GM12878 (cell line): ENCODE measurements at regions not wholly inside any gene's neighbourhood (a gene's known extent, or its start where the extent isn't known, plus 50 kb on each side); places are given as distances from the start of the nearest gene placed in this dataset.

Experiments
- ATAC-seq: fragments of 200-7000 bp; cut with Tn5 transposase; 3 replicates; pipeline ENCODE4 v1.9.1; 2020; ENCODE audit warnings: mild to moderate bottlenecking, moderate library complexity
- BruUV-seq: library from RNA; stranded (reverse); fragments of 400-500 nt; replicated peaks from 2 replicates; lab custom pipeline; 2021; lab: Mats Ljungman, UMichigan
- CTCF ChIA-PET: fragments of 300-600 bp; sonication (Branson Sonifier 250); formaldehyde crosslinking; extraction: SDS; loops from one replicate; lab custom pipeline; 2021; ENCODE audit warnings: inconsistent platforms; lab: Yijun Ruan, JAX
- POLR2A ChIA-PET: fragments of 350-600 bp; formaldehyde crosslinking; extraction: SDS; loops from one replicate; lab custom pipeline; 2021; ENCODE audit warnings: inconsistent platforms; lab: Charles Lee
- RAD21 ChIA-PET: fragments of 300-600 bp; sonication (Branson Sonifier 250); formaldehyde crosslinking; loops from one replicate; lab custom pipeline; 2023; ENCODE audit warnings: antibody characterized with exemption; ENCODE audit not compliant: unreplicated experiment; lab: Charles Lee
- SMC1A ChIA-PET: fragments of 300-600 bp; sonication (Branson Sonifier 250); formaldehyde crosslinking; loops from one replicate; lab custom pipeline; 2023; ENCODE audit not compliant: unreplicated experiment, uncharacterized antibody; lab: Charles Lee
- DNase-seq: peaks from one replicate; pipeline ENCODE4 v3.0.0-alpha.2; 2011; ENCODE audit warnings: low read depth, low spot score
- FAIRE-seq: peaks from 3 replicates; lab custom pipeline; 2011; peaks lifted over from hg19 to GRCh38; lab: Jason Lieb, UNC
- H2AFZ ChIP-seq: 2 replicates; pipeline ENCODE4 v1.6.0; 2011; ENCODE audit warnings: low read depth, low read length, control low read depth; ENCODE audit not compliant: control insufficient read depth
- H3K27ac ChIP-seq: 2 replicates; pipeline ENCODE4 v1.5.1; 2011; ENCODE audit warnings: control low read depth; ENCODE audit not compliant: control insufficient read depth, insufficient read depth
- H3K27me3 ChIP-seq, 2 experiments: replicated peaks in 1 of 2; 2 replicates each; pipeline versions ENCODE4 v1.6.0 to v1.6.1; 2011; ENCODE audit warnings: low read length in 1 of 2; ENCODE audit not compliant: control insufficient read depth in 2 of 2, insufficient read depth in 2 of 2
- H3K36me3 ChIP-seq, 2 experiments: 2 replicates each; pipeline ENCODE4 v1.5.1; 2011; ENCODE audit warnings: low read length in 1 of 2; ENCODE audit not compliant: control insufficient read depth in 2 of 2, insufficient read depth in 2 of 2
- H3K4me1 ChIP-seq: 2 replicates; pipeline ENCODE4 v1.6.1; 2011; ENCODE audit warnings: mild to moderate bottlenecking, low read length, moderate library complexity, mixed read lengths; ENCODE audit not compliant: control insufficient read depth, insufficient read depth
- H3K4me2 ChIP-seq: 2 replicates; pipeline ENCODE4 v1.6.0; 2011; ENCODE audit warnings: control low read depth; ENCODE audit not compliant: control insufficient read depth, insufficient read depth
- H3K4me3 ChIP-seq: fragments of 200-600 bp; sonication (generic); 2 replicates; pipeline ENCODE4 v1.5.1; 2016
- H3K79me2 ChIP-seq: 2 replicates; pipeline ENCODE4 v1.6.0; 2011; ENCODE audit warnings: low read length; ENCODE audit not compliant: control insufficient read depth, insufficient read depth
- H3K9ac ChIP-seq: 2 replicates; pipeline ENCODE4 v1.8.0; 2011; ENCODE audit warnings: low read length, control low read depth, mixed read lengths; ENCODE audit not compliant: control insufficient read depth, insufficient read depth
- H3K9me3 ChIP-seq: replicated peaks from 3 replicates; pipeline ENCODE4 v1.5.1; 2011; ENCODE audit warnings: mild to moderate bottlenecking, low read length; ENCODE audit not compliant: control insufficient read depth, insufficient read depth
- H4K20me1 ChIP-seq: 2 replicates; pipeline ENCODE4 v1.6.0; 2011; ENCODE audit not compliant: control insufficient read depth, insufficient read depth
- ASH2L ChIP-seq: fragments of 300-600, 200-600 bp; sonication (generic); IDR thresholded peaks from 2 replicates; pipeline ENCODE4 v1.6.1; 2017; ENCODE audit warnings: low read depth, mild to moderate bottlenecking, borderline replicate concordance
- CBX5 ChIP-seq: sonication (generic); IDR thresholded peaks from 2 replicates; pipeline ENCODE4 v1.6.1; 2016; ENCODE audit warnings: low read depth, moderate library complexity, mild to moderate bottlenecking, inconsistent platforms
- CEBPB ChIP-seq, 2 experiments: fragments of 150-350 bp in 1 of 2; IDR thresholded peaks; 2 replicates each; pipeline ENCODE4 v1.6.1; 2012 to 2014; ENCODE audit warnings: low read depth in 2 of 2, low read length in 2 of 2, borderline replicate concordance in 1 of 2, inconsistent platforms in 1 of 2
- CHD1 ChIP-seq: IDR thresholded peaks from 2 replicates; pipeline ENCODE4 v1.6.1; 2012; ENCODE audit warnings: low read depth, low read length, improper control_type of control experiment
- CREB1 ChIP-seq: IDR thresholded peaks from 2 replicates; pipeline ENCODE4 v1.6.1; 2012; ENCODE audit warnings: low read depth, mild to moderate bottlenecking, inconsistent platforms
- EGR1 ChIP-seq, 2 experiments: IDR thresholded peaks; 1 replicate in 1 of 2; 2 replicates in 1 of 2; pipeline ENCODE4 v1.6.1; 2011 to 2012; ENCODE audit warnings: low read depth in 2 of 2, low read length in 2 of 2, borderline replicate concordance in 1 of 2, mild to moderate bottlenecking in 1 of 2, moderate library complexity in 1 of 2
- LARP7 ChIP-seq: fragments of 450-650 bp; IDR thresholded peaks from 2 replicates; pipeline ENCODE4 v1.6.1; 2017; ENCODE audit warnings: mild to moderate bottlenecking
- MTA2 ChIP-seq: fragments of 450-650 bp; IDR thresholded peaks from 2 replicates; pipeline ENCODE4 v1.6.1; 2016; ENCODE audit warnings: low read depth, mild to moderate bottlenecking, moderate library complexity
- MXI1 ChIP-seq: fragments of 150-350 bp; IDR thresholded peaks from 2 replicates; pipeline ENCODE4 v1.6.1; 2011; ENCODE audit warnings: low read depth, mild to moderate bottlenecking, inconsistent platforms, low read length, improper control_type of control experiment
- MYC ChIP-seq: IDR thresholded peaks from 2 replicates; pipeline ENCODE4 v1.6.1; 2011; ENCODE audit warnings: mild to moderate bottlenecking, low read length, moderate library complexity, inconsistent platforms; ENCODE audit not compliant: insufficient read depth, insufficient replicate concordance, insufficient read length, severe bottlenecking
- TCF3 ChIP-seq: IDR thresholded peaks from 2 replicates; pipeline ENCODE4 v1.6.1; 2012; ENCODE audit warnings: low read depth, mild to moderate bottlenecking, low read length, borderline replicate concordance; ENCODE audit not compliant: insufficient read depth
- WGBS: methylation state at CpG from one replicate; pipeline ENCODE4 v1.1.6; 2016; ENCODE audit warnings: low lambda C conversion rate; ENCODE audit not compliant: insufficient replicate concordance, insufficient coverage; ENCODE audit errors: missing lambda C conversion rate; 5-methylcytosine and 5-hydroxymethylcytosine counted together
- in situ Hi-C: fragments of 300-500 bp; cut with MboI; formaldehyde crosslinking; loops from 9 replicates; pipeline ENCODE4 v1.14.3; 2018; ENCODE audit warnings: mixed read lengths
- intact Hi-C: fragments of 100-400 bp; cut with micrococcal nuclease; formaldehyde crosslinking; loops from one replicate; pipeline ENCODE4 v1.14.2; 2022; ENCODE audit not compliant: unreplicated experiment
- TF ChIP-seq, protein P1 (sequence below): IDR thresholded peaks from 2 replicates; pipeline ENCODE4 v1.6.1; 2012; ENCODE audit warnings: low read depth, low read length, improper control_type of control experiment
- TF ChIP-seq, protein P2 (sequence below): fragments of 150-350 bp; IDR thresholded peaks from 2 replicates; pipeline ENCODE4 v1.6.1; 2014; ENCODE audit warnings: mild to moderate bottlenecking, low read depth, low read length
- TF ChIP-seq, protein P3 (sequence below): IDR thresholded peaks from 2 replicates; pipeline ENCODE4 v1.6.1; 2011; ENCODE audit warnings: low read depth, mild to moderate bottlenecking, low read length, moderate library complexity, borderline replicate concordance; ENCODE audit errors: extremely low read depth

DNA sequence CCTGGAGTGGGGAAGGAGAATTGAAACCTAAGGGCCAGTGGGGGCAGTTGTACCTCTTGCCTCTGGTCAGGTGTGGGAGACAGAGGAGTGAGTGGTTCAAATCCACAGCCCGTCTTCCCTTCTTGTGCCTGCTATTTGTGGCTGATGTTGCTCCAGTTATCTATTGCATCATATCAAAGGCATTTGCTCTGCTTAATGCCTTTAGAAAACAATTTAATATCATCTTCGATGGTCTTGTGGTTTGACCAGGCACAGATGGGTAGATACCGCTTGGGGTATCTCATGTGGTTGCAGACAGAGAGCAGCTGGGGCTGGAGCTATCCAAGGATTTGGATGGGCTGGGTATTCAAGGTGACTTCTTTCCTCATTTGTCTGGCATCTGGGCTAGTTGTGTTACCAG lies 376.1 kb upstream of the RBFOX1 start:
- DNase-seq (no peak), ATAC-seq (no peak)
- H3K36me3 ChIP-seq = no peaks in the 10 kb centered on the region
- ChIA-PET RAD21 (no interaction called here), CTCF (no interaction called here), POLR2A (no interaction called here)
- in situ Hi-C loops = no loop called here
- no peak overlapping the region for H3K4me2 ChIP-seq
- H2AFZ ChIP-seq = no peak overlapping the region
- no peaks in the 10 kb centered on the region for H3K27me3 ChIP-seq
- no peaks in the 10 kb centered on the region for H4K20me1 ChIP-seq
- 3% methylated on average over 3 of the region's 3 CpGs for WGBS
- H3K9me3 ChIP-seq = no peaks in the 10 kb centered on the region; the same call in 2 of the 3 replicates
- intact Hi-C loops = no loop called here
- BruUV-seq = no TSS peak
- H3K79me2 ChIP-seq = no peaks in the 10 kb centered on the region
- no peak for TF ChIP-seq EGR1 (IDR thresholded peaks at IDR 0.05; ENCODE audit: borderline replicate concordance in 1 of 2, low read depth in 2 of 2, low read length in 2 of 2)
- TF ChIP-seq CEBPB (IDR thresholded peaks at IDR 0.05; ENCODE audit: borderline replicate concordance in 1 of 2, low read depth in 2 of 2, low read length in 2 of 2) = no peak
- TF ChIP-seq, all 136 proteins: peak for 0
- H3K4me1 ChIP-seq = no peaks in the 10 kb centered on the region
- FAIRE-seq = no peak
- H3K27ac ChIP-seq = no peak overlapping the region
- H3K9ac ChIP-seq = no peak overlapping the region
- SMC1A ChIA-PET = no interaction called here
- H3K4me3 ChIP-seq = no peak overlapping the region

DNA sequence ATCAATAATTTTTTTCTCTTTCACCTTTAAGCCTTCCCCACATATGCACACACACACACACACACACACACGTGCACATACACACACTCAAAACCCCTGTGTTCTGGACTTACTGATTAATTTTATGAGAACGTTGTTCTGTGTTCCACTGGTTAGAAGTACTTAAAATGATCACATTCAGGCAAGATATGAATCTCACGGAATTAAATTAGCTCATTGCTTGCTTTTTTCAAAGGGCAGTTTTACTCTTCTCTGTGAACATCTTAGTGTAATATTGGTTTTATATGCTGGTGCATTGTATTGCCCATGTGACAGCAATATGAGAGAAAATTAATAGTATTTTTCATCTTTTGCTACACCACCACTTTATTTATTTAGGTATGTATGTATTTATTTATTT lies 377.3 kb upstream of the RBFOX1 start:
- ChIA-PET CTCF (no interaction called here), SMC1A (no interaction called here), RAD21 (no interaction called here), POLR2A (no interaction called here)
- WGBS = 6% methylated on average over 3 of the region's 3 CpGs
- no TSS peak for BruUV-seq
- H4K20me1 ChIP-seq = no peaks in the 10 kb centered on the region
- H3K9ac ChIP-seq = no peak overlapping the region
- no peak for DNase-seq
- no peaks in the 10 kb centered on the region for H3K4me1 ChIP-seq
- H3K4me2 ChIP-seq = no peak overlapping the region
- no peak overlapping the region for H3K27ac ChIP-seq
- H3K4me3 ChIP-seq = no peak overlapping the region
- in situ Hi-C loops (no loop called here), intact Hi-C loops (no loop called here)
- H3K79me2 ChIP-seq = no peaks in the 10 kb centered on the region
- no peak for FAIRE-seq
- H3K36me3 ChIP-seq = no peaks in the 10 kb centered on the region
- no peaks in the 10 kb centered on the region for H3K9me3 ChIP-seq
- H2AFZ ChIP-seq = no peak overlapping the region
- no peaks in the 10 kb centered on the region for H3K27me3 ChIP-seq
- no peak for ATAC-seq
- TF ChIP-seq, protein P1, sequence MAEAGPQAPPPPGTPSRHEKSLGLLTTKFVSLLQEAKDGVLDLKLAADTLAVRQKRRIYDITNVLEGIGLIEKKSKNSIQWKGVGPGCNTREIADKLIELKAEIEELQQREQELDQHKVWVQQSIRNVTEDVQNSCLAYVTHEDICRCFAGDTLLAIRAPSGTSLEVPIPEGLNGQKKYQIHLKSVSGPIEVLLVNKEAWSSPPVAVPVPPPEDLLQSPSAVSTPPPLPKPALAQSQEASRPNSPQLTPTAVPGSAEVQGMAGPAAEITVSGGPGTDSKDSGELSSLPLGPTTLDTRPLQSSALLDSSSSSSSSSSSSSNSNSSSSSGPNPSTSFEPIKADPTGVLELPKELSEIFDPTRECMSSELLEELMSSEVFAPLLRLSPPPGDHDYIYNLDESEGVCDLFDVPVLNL = no peak
- TF ChIP-seq TCF3 (no peak), MTA2 (no peak), MYC (no peak), LARP7 (no peak), MXI1 (no peak), ASH2L (no peak), CBX5 (no peak), CHD1 (no peak), CREB1 (no peak)
- TF ChIP-seq, protein P2, sequence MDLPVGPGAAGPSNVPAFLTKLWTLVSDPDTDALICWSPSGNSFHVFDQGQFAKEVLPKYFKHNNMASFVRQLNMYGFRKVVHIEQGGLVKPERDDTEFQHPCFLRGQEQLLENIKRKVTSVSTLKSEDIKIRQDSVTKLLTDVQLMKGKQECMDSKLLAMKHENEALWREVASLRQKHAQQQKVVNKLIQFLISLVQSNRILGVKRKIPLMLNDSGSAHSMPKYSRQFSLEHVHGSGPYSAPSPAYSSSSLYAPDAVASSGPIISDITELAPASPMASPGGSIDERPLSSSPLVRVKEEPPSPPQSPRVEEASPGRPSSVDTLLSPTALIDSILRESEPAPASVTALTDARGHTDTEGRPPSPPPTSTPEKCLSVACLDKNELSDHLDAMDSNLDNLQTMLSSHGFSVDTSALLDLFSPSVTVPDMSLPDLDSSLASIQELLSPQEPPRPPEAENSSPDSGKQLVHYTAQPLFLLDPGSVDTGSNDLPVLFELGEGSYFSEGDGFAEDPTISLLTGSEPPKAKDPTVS = no peak
- TF ChIP-seq, protein P3, sequence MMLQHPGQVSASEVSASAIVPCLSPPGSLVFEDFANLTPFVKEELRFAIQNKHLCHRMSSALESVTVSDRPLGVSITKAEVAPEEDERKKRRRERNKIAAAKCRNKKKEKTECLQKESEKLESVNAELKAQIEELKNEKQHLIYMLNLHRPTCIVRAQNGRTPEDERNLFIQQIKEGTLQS = no peak
